K562 (cell line): ENCODE measurements at regions not wholly inside any gene's neighbourhood (a gene's known extent, or its start where the extent isn't known, plus 50 kb on each side); places are given as distances from the start of the nearest gene placed in this dataset.

ENCODE experiments used
- ATAC-seq: fragments of 200-7000 bp; cut with Tn5 transposase; 3 replicates; pipeline ENCODE4 v1.9.1; 2020; ENCODE audit warnings: moderate library complexity
- BruUV-seq: library from RNA; stranded (reverse); fragments of 400-500 nt; replicated peaks from 2 replicates; lab custom pipeline; 2021; lab: Mats Ljungman, UMichigan
- CTCF ChIA-PET: fragments of 300-600 bp; formaldehyde crosslinking; extraction: SDS; loops from one replicate; lab custom pipeline; 2021; ENCODE audit warnings: low intra/inter-chr PET ratio; lab: Yijun Ruan, JAX
- POLR2A ChIA-PET: fragments of 300-600, 350-650 bp; sonication (Branson Sonifier 250); formaldehyde crosslinking; extraction: SDS; loops from one replicate; lab custom pipeline; 2021; ENCODE audit warnings: antibody characterized with exemption, inconsistent platforms; lab: Yijun Ruan, JAX
- DNase-seq, 4 experiments: peaks; one replicate each; pipeline versions ENCODE4 v3.0.0 to v3.0.0-alpha.2; 2011 to 2018; ENCODE audit warnings: low spot score in 3 of 4, mixed read lengths in 3 of 4; ENCODE audit errors: extremely low read depth in 1 of 4
- FAIRE-seq: peaks from 2 replicates; lab custom pipeline; 2011; peaks lifted over from hg19 to GRCh38; lab: Jason Lieb, UNC
- H2AFZ ChIP-seq: 2 replicates; pipeline ENCODE4 v1.6.0; 2011; ENCODE audit warnings: low read depth, low read length, control low read depth, inconsistent platforms
- H3K27ac ChIP-seq: fragments of 200-600 bp; 3 replicates; pipeline ENCODE4 v1.8.0; 2011; ENCODE audit warnings: low read depth, mild to moderate bottlenecking, control low read depth, inconsistent platforms, low read length, moderate library complexity, mixed read lengths; ENCODE audit errors: extremely low read depth
- H3K27me3 ChIP-seq, 2 experiments: fragments of 300-600 bp in 1 of 2; 2 replicates in 1 of 2; 3 replicates in 1 of 2; pipeline versions ENCODE4 v1.6.0 to v1.8.0; 2011; ENCODE audit warnings: inconsistent platforms in 2 of 2, low read length in 2 of 2, mild to moderate bottlenecking in 1 of 2, mixed read lengths in 1 of 2, moderate library complexity in 1 of 2; ENCODE audit not compliant: control insufficient read depth in 2 of 2, insufficient read depth in 2 of 2
- H3K36me3 ChIP-seq: fragments of 300-600 bp; 3 replicates; pipeline ENCODE4 v1.8.0; 2011; ENCODE audit warnings: mild to moderate bottlenecking, low read length, inconsistent platforms; ENCODE audit not compliant: control insufficient read depth, insufficient read depth
- H3K4me1 ChIP-seq, 2 experiments: fragments of 200-600 bp in 1 of 2; replicated peaks in 1 of 2; 2 replicates in 1 of 2; 3 replicates in 1 of 2; pipeline versions ENCODE4 v1.5.1 to v1.8.0; 2011; ENCODE audit warnings: inconsistent platforms in 2 of 2, low read length in 2 of 2, mild to moderate bottlenecking in 1 of 2, mixed read lengths in 1 of 2, moderate library complexity in 1 of 2; ENCODE audit not compliant: control insufficient read depth in 2 of 2, insufficient read depth in 2 of 2
- H3K4me2 ChIP-seq: 2 replicates; pipeline ENCODE4 v1.6.1; 2011; ENCODE audit warnings: low read length, control low read depth, inconsistent platforms, mixed read lengths; ENCODE audit not compliant: insufficient read depth
- H3K4me3 ChIP-seq: fragments of 200-600 bp; sonication (generic), shearing (Covaris generic); 2 replicates; pipeline ENCODE4 v1.5.1; 2016; ENCODE audit warnings: control low read depth, inconsistent platforms
- H3K79me2 ChIP-seq: fragments of 200-600 bp; 3 replicates; pipeline ENCODE4 v1.8.0; 2011; ENCODE audit warnings: low read length, inconsistent platforms; ENCODE audit not compliant: control insufficient read depth, insufficient read depth
- H3K9ac ChIP-seq, 2 experiments: 2 replicates each; pipeline versions ENCODE4 v1.6.0 to v1.6.1; 2011; ENCODE audit warnings: low read depth in 2 of 2, low read length in 2 of 2, control low read depth in 1 of 2, inconsistent platforms in 1 of 2, mild to moderate bottlenecking in 1 of 2, mixed read lengths in 1 of 2; ENCODE audit not compliant: insufficient read depth in 1 of 2
- H3K9me1 ChIP-seq: one replicate; pipeline ENCODE4 v1.6.0; 2011; ENCODE audit warnings: inconsistent platforms, mild to moderate bottlenecking, low read length, moderate library complexity; ENCODE audit not compliant: control insufficient read depth, insufficient read depth
- H3K9me3 ChIP-seq: replicated peaks from 2 replicates; pipeline ENCODE4 v1.5.1; 2011; ENCODE audit warnings: low read depth, low read length, inconsistent platforms; ENCODE audit not compliant: control insufficient read depth, insufficient read depth
- H4K20me1 ChIP-seq: replicated peaks from 2 replicates; pipeline ENCODE4 v1.6.1; 2011; ENCODE audit warnings: low read length, inconsistent platforms, mixed read lengths; ENCODE audit not compliant: control insufficient read depth, insufficient read depth
- DACH1 ChIP-seq: fragments of 450-650 bp; IDR thresholded peaks from 2 replicates; pipeline ENCODE4 v1.6.1; 2018; ENCODE audit not compliant: partially characterized antibody
- DDX20 ChIP-seq: fragments of 450-650 bp; IDR thresholded peaks from 2 replicates; pipeline ENCODE4 v1.6.1; 2016; ENCODE audit warnings: missing genetic modification characterization, low read depth, mild to moderate bottlenecking, missing compliant biosample characterization, moderate library complexity
- HNRNPUL1 ChIP-seq: fragments of 200-400 bp; formaldehyde crosslinking; IDR thresholded peaks from 2 replicates; pipeline ENCODE4 v1.6.1; 2017; ENCODE audit warnings: low read length
- MAZ ChIP-seq, 2 experiments: fragments of 450-650 bp in 1 of 2; sonication (generic) in 1 of 2; formaldehyde crosslinking; IDR thresholded peaks in 1 of 2; conservative IDR thresholded peaks in 1 of 2; 2 replicates each; pipeline versions ENCODE4 v1.4.0 to v1.5.0; 2020; ENCODE audit warnings: mild to moderate bottlenecking in 1 of 2, missing genetic modification reagents in 1 of 2
- RREB1 ChIP-seq: fragments of 250-450 bp; sonication (Bioruptor Pico); IDR thresholded peaks from 2 replicates; pipeline ENCODE4 v1.4.0; 2020
- WGBS: fragments of 100-300 bp; shearing (Covaris generic); methylation state at CpG from one replicate; pipeline ENCODE4 v1.1.6; 2016; ENCODE audit warnings: low coverage, mixed read lengths; ENCODE audit not compliant: insufficient coverage; ENCODE audit errors: missing lambda C conversion rate; 5-methylcytosine and 5-hydroxymethylcytosine counted together
- in situ Hi-C: fragments of 300-500 bp; cut with MboI; formaldehyde crosslinking; loops from 4 replicates; pipeline ENCODE4 v1.15.0; 2018; ENCODE audit warnings: inconsistent platforms, mixed read lengths
- intact Hi-C: fragments of 100-400 bp; cut with micrococcal nuclease; formaldehyde crosslinking; loops from 2 replicates; pipeline ENCODE4 v1.14.2; 2022
- TF ChIP-seq, protein P1 (sequence below): sonication (generic); formaldehyde crosslinking; IDR thresholded peaks from 2 replicates; pipeline ENCODE4 v1.8.0; 2022; ENCODE audit warnings: mild to moderate bottlenecking, missing genetic modification reagents
- TF ChIP-seq, protein P2 (sequence below): sonication (generic); formaldehyde crosslinking; IDR thresholded peaks from 2 replicates; pipeline ENCODE4 v1.8.0; 2022; ENCODE audit warnings: mild to moderate bottlenecking, low read depth, missing genetic modification reagents

DNA sequence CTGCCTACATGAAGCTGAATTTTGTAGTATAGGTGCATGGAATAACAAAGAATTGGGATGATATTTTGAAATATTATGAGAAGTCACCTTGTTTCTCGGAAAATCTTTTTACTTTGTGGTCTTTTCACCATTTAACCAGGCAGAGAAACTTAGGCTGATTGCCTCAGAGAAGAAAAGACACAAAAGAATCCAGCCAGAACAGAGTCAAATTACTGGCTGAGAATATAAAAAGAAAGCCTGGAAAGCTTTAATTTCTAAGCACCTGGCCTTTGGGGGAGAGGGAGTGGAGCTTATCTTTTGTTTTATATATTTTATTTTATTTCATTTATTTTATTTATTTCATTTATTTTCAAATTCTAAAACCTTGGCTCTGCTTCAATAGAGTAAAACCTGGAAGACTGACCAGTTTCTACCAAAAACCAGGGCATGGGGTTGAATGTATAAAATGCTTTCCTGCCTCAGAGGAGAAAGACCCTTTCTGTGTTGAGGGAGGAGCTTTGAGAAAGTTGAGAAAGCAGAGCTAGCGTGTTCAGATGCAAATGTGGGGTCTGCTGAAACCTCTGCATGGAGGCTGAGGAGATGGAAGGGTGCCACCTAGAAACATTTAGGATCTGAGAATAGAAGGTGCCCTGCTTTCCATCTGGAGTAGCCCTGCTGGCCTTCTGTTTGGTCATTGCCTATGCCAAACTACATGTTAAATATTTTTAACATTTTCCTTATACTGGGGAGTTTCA, 81.6 kb downstream of the NREP start:
- H3K4me2 ChIP-seq: no peak overlapping the region
- no peaks in the 10 kb centered on the region for H3K9me3 ChIP-seq
- no peak overlapping the region for H3K4me3 ChIP-seq
- no peak for FAIRE-seq
- no peaks in the 10 kb centered on the region for H3K79me2 ChIP-seq
- H3K4me1 ChIP-seq: no peaks in the 10 kb centered on the region
- no peak for ATAC-seq
- no peak overlapping the region for H3K27ac ChIP-seq
- TF ChIP-seq MAZ (CRISPR knock-in tag; conservative IDR thresholded peaks at IDR 0.05 in 1 of 2, IDR thresholded peaks at IDR 0.05 in 1 of 2) (no peak), DACH1 (no peak), DDX20 (tag) (no peak), RREB1 (CRISPR knock-in tag) (no peak), HNRNPUL1 (no peak)
- TF ChIP-seq, protein P1, sequence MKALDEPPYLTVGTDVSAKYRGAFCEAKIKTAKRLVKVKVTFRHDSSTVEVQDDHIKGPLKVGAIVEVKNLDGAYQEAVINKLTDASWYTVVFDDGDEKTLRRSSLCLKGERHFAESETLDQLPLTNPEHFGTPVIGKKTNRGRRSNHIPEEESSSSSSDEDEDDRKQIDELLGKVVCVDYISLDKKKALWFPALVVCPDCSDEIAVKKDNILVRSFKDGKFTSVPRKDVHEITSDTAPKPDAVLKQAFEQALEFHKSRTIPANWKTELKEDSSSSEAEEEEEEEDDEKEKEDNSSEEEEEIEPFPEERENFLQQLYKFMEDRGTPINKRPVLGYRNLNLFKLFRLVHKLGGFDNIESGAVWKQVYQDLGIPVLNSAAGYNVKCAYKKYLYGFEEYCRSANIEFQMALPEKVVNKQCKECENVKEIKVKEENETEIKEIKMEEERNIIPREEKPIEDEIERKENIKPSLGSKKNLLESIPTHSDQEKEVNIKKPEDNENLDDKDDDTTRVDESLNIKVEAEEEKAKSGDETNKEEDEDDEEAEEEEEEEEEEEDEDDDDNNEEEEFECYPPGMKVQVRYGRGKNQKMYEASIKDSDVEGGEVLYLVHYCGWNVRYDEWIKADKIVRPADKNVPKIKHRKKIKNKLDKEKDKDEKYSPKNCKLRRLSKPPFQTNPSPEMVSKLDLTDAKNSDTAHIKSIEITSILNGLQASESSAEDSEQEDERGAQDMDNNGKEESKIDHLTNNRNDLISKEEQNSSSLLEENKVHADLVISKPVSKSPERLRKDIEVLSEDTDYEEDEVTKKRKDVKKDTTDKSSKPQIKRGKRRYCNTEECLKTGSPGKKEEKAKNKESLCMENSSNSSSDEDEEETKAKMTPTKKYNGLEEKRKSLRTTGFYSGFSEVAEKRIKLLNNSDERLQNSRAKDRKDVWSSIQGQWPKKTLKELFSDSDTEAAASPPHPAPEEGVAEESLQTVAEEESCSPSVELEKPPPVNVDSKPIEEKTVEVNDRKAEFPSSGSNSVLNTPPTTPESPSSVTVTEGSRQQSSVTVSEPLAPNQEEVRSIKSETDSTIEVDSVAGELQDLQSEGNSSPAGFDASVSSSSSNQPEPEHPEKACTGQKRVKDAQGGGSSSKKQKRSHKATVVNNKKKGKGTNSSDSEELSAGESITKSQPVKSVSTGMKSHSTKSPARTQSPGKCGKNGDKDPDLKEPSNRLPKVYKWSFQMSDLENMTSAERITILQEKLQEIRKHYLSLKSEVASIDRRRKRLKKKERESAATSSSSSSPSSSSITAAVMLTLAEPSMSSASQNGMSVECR (CRISPR knock-in tag): no peak
- TF ChIP-seq, protein P2, sequence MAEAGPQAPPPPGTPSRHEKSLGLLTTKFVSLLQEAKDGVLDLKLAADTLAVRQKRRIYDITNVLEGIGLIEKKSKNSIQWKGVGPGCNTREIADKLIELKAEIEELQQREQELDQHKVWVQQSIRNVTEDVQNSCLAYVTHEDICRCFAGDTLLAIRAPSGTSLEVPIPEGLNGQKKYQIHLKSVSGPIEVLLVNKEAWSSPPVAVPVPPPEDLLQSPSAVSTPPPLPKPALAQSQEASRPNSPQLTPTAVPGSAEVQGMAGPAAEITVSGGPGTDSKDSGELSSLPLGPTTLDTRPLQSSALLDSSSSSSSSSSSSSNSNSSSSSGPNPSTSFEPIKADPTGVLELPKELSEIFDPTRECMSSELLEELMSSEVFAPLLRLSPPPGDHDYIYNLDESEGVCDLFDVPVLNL (CRISPR knock-in tag): no peak
- POLR2A ChIA-PET: no interaction called here
- WGBS: 0% methylated on average over 2 of the region's 2 CpGs
- H4K20me1 ChIP-seq: no peaks in the 10 kb centered on the region
- BruUV-seq: no TSS peak
- H3K9ac ChIP-seq: no peak overlapping the region
- intact Hi-C loops (no loop called here), in situ Hi-C loops (no loop called here)
- H2AFZ ChIP-seq: no peak overlapping the region
- H3K9me1 ChIP-seq: no peaks in the 10 kb centered on the region
- no peaks in the 10 kb centered on the region for H3K36me3 ChIP-seq
- CTCF ChIA-PET: no interaction called here
- no peak for DNase-seq
- peaks cover 0 to 4% of the 10 kb centered on the region in 2 experiments; a peak in 2 of 5 replicates for H3K27me3 ChIP-seq
